ENCODE measurements at regions not wholly inside any gene's neighbourhood (a gene's known extent, or its start where the extent isn't known, plus 50 kb on each side); places are given as distances from the start of the nearest gene placed in this dataset.

GRCh38 chr20:60389441-60389840, 431.2 kb downstream of the CDH26 start:
- DNase-seq: no peak

GRCh38 chr20:60389882-60390281, 431.7 kb downstream of the CDH26 start:
- no peak for DNase-seq

- DNase-seq: no peak
These were observed 437.8 kb downstream of the CDH26 start for GRCh38 chr20:60395991-60396390.

GRCh38 chr20:60400567-60400966, 442.3 kb downstream of the CDH26 start:
- DNase-seq: no peak

GRCh38 chr20:60402189-60403058, 444.2 kb downstream of the CDH26 start:
- DNase-seq: peak; percentile 49

GRCh38 chr20:60403105-60403741, 445.0 kb downstream of the CDH26 start:
- peak; percentile 59 for DNase-seq

- no peak for DNase-seq
These were observed 449.0 kb downstream of the CDH26 start for GRCh38 chr20:60407011-60407771.

- DNase-seq: no peak
These were observed 449.7 kb downstream of the CDH26 start for GRCh38 chr20:60407938-60408337.

- DNase-seq: no peak
These were observed 450.2 kb downstream of the CDH26 start for GRCh38 chr20:60408435-60408834.

- no peak for DNase-seq
These were observed 452.5 kb downstream of the CDH26 start for GRCh38 chr20:60410618-60411264.

- DNase-seq: no peak
These were observed 453.6 kb downstream of the CDH26 start for GRCh38 chr20:60411813-60412212.

GRCh38 chr20:60420676-60421229, 462.5 kb downstream of the CDH26 start:
- no peak for DNase-seq

- DNase-seq: no peak
These were observed 464.6 kb downstream of the CDH26 start for GRCh38 chr20:60422848-60423247.

- DNase-seq: no peak
These were observed 466.2 kb downstream of the CDH26 start for GRCh38 chr20:60424267-60424902.

- no peak for DNase-seq
These were observed 469.3 kb downstream of the CDH26 start for GRCh38 chr20:60427516-60427915.

- no peak for DNase-seq
These were observed 470.4 kb downstream of the CDH26 start for GRCh38 chr20:60428651-60429050.

- DNase-seq: no peak
These were observed 472.3 kb downstream of the CDH26 start for GRCh38 chr20:60430516-60431001.

GRCh38 chr20:60431349-60431748, 473.1 kb downstream of the CDH26 start:
- DNase-seq: no peak

- no peak for DNase-seq
These were observed 479.2 kb downstream of the CDH26 start for GRCh38 chr20:60437418-60437817.

- DNase-seq: peak; percentile 8
These were observed 488.3 kb downstream of the CDH26 start for GRCh38 chr20:60446267-60447111.

GRCh38 chr20:60447703-60448102, 489.5 kb downstream of the CDH26 start:
- DNase-seq: no peak

Measured in activated CD4-positive, alpha-beta T cell treated with anti-CD3 and anti-CD28 coated beads, Interleukin-10, Interleukin-2, amounts not matched to agents 100 ng/mL and 50 ng/mL, durations not matched to agents 16 hours and 8 hours (primary cell).